MCF 10A (cell line): ENCODE measurements at regions not wholly inside any gene's neighbourhood (a gene's known extent, or its start where the extent isn't known, plus 50 kb on each side); places are given as distances from the start of the nearest gene placed in this dataset.
"Not testable (repeated sequence)": the region's sequence is repeated elsewhere in the genome, so short reads cannot be mapped to it uniquely, and the experiment has no call there.

Source experiments
- BruUV-seq: library from RNA; stranded (reverse); fragments of 400-500 nt; replicated peaks from 2 replicates; lab custom pipeline; 2021; lab: Mats Ljungman, UMichigan
- CTCF ChIA-PET: fragments of 300-600 bp; sonication (Branson Sonifier 250); formaldehyde crosslinking; extraction: SDS; loops from one replicate; lab custom pipeline; 2021; ENCODE audit warnings: antibody characterized with exemption, inconsistent platforms; lab: Yijun Ruan, JAX
- POLR2A ChIA-PET: fragments of 300-600, 350-650 bp; sonication (Branson Sonifier 250); formaldehyde crosslinking; extraction: SDS; loops from one replicate; lab custom pipeline; 2020; ENCODE audit warnings: antibody characterized with exemption, inconsistent platforms; lab: Yijun Ruan, JAX
- DNase-seq: peaks from one replicate; pipeline ENCODE4 v3.0.0-alpha.2; 2018; ENCODE audit not compliant: unreplicated experiment
- H3K27ac Mint-ChIP-seq: one replicate; pipeline ENCODE4 v1.8.0; 2022; ENCODE audit warnings: mild to moderate bottlenecking, low read depth, mixed read lengths; ENCODE audit not compliant: unreplicated experiment
- H3K27me3 Mint-ChIP-seq: one replicate; pipeline ENCODE4 v1.8.0; 2022; ENCODE audit warnings: mixed read lengths; ENCODE audit not compliant: insufficient read depth, unreplicated experiment
- H3K36me3 Mint-ChIP-seq: one replicate; pipeline ENCODE4 v1.8.0; 2022; ENCODE audit warnings: mild to moderate bottlenecking, moderate library complexity, mixed read lengths; ENCODE audit not compliant: insufficient read depth, unreplicated experiment
- H3K4me1 Mint-ChIP-seq: one replicate; pipeline ENCODE4 v1.8.0; 2022; ENCODE audit warnings: mixed read lengths; ENCODE audit not compliant: insufficient read depth, unreplicated experiment
- H3K4me3 Mint-ChIP-seq: one replicate; pipeline ENCODE4 v1.8.0; 2022; ENCODE audit warnings: mild to moderate bottlenecking, moderate library complexity, mixed read lengths; ENCODE audit not compliant: unreplicated experiment
- H3K9me3 Mint-ChIP-seq: one replicate; pipeline ENCODE4 v1.8.0; 2022; ENCODE audit warnings: mixed read lengths; ENCODE audit not compliant: unreplicated experiment
- CTCF ChIP-seq: fragments of 200-600 bp; IDR thresholded peaks from one replicate; pipeline ENCODE4 v1.8.0; 2022; ENCODE audit warnings: antibody characterized with exemption, mild to moderate bottlenecking; ENCODE audit not compliant: unreplicated experiment
- intact Hi-C: fragments of 100-400 bp; cut with micrococcal nuclease; formaldehyde crosslinking; loops from 2 replicates; pipeline ENCODE4 v1.14.1; 2022

- Mint-ChIP-seq H3K36me3 (no peaks in the 10 kb centered on the region), H3K9me3 (no peaks in the 10 kb centered on the region), H3K4me3 (no peak overlapping the region), H3K27me3 (peaks cover 83% of the 10 kb centered on the region), H3K27ac (no peak overlapping the region), H3K4me1 (no peaks in the 10 kb centered on the region)
- DNase-seq, result no peak
- no TSS peak for BruUV-seq
- ChIA-PET POLR2A (no interaction called here), CTCF (no interaction called here)
- intact Hi-C loops, result no loop called here
- no peak for TF ChIP-seq CTCF
Observed at GRCh38 chr10:46170789-46171188, 116.0 kb upstream of the ANTXRL start.

GRCh38 chr10:46171661-46172060 is 115.1 kb upstream of the ANTXRL start:
- Mint-ChIP-seq H3K4me3 (no peak overlapping the region), H3K9me3 (no peaks in the 10 kb centered on the region)

GRCh38 chr10:46175296-46175695 is 111.5 kb upstream of the ANTXRL start:
- ChIA-PET CTCF (no interaction called here), POLR2A (no interaction called here)
- no TSS peak for BruUV-seq
- H3K4me3 Mint-ChIP-seq, result no peak overlapping the region
- H3K27ac Mint-ChIP-seq, result no peak overlapping the region
- H3K36me3 Mint-ChIP-seq, result no peaks in the 10 kb centered on the region
- intact Hi-C loops, result no loop called here
- no peaks in the 10 kb centered on the region for H3K9me3 Mint-ChIP-seq
- TF ChIP-seq CTCF, result no peak
- H3K27me3 Mint-ChIP-seq, result peaks cover 90% of the 10 kb centered on the region
- no peak for DNase-seq
- H3K4me1 Mint-ChIP-seq, result no peaks in the 10 kb centered on the region

More at GRCh38 chr10:46171661-46172060, 115.1 kb upstream of the ANTXRL start:
- ChIA-PET CTCF (no interaction called here), POLR2A (no interaction called here)
- no peaks in the 10 kb centered on the region for H3K4me1 Mint-ChIP-seq
- DNase-seq, result no peak
- no peaks in the 10 kb centered on the region for H3K36me3 Mint-ChIP-seq
- no peak overlapping the region for H3K27ac Mint-ChIP-seq
- intact Hi-C loops, result no loop called here
- H3K27me3 Mint-ChIP-seq, result peaks cover 87% of the 10 kb centered on the region
- no TSS peak for BruUV-seq
- TF ChIP-seq CTCF, result no peak

- no peak for TF ChIP-seq CTCF
- H3K27me3 Mint-ChIP-seq, result peaks cover 88% of the 10 kb centered on the region
- H3K36me3 Mint-ChIP-seq, result no peaks in the 10 kb centered on the region
- no peak overlapping the region for H3K4me3 Mint-ChIP-seq
- H3K27ac Mint-ChIP-seq, result no peak overlapping the region
- ChIA-PET CTCF (no interaction called here), POLR2A (no interaction called here)
- no peaks in the 10 kb centered on the region for H3K9me3 Mint-ChIP-seq
- no peaks in the 10 kb centered on the region for H3K4me1 Mint-ChIP-seq
- intact Hi-C loops, result no loop called here
- no TSS peak for BruUV-seq
- DNase-seq, result no peak
Observed at GRCh38 chr10:46175831-46176230, 111.0 kb upstream of the ANTXRL start.

GRCh38 chr10:46187431-46187830 is 99.4 kb upstream of the ANTXRL start:
- CTCF ChIA-PET, H3K4me3 Mint-ChIP-seq, H3K27ac Mint-ChIP-seq, H3K36me3 Mint-ChIP-seq, POLR2A ChIA-PET, H3K4me1 Mint-ChIP-seq, H3K9me3 Mint-ChIP-seq, intact Hi-C loops, BruUV-seq, DNase-seq: not testable (repeated sequence)
- H3K27me3 Mint-ChIP-seq, result peaks cover 63% of the 10 kb centered on the region
